GM19324 (cell line): ENCODE measurements at regions not wholly inside any gene's neighbourhood (a gene's known extent, or its start where the extent isn't known, plus 50 kb on each side); places are given as distances from the start of the nearest gene placed in this dataset.

Experiments
- ATAC-seq: cut with Tn5 transposase; IDR thresholded peaks from one replicate; pipeline ENCODE4 v1.9.1; 2021; ENCODE audit warnings: mild to moderate bottlenecking, moderate library complexity; ENCODE audit not compliant: unreplicated experiment, low FRiP score

DNA sequence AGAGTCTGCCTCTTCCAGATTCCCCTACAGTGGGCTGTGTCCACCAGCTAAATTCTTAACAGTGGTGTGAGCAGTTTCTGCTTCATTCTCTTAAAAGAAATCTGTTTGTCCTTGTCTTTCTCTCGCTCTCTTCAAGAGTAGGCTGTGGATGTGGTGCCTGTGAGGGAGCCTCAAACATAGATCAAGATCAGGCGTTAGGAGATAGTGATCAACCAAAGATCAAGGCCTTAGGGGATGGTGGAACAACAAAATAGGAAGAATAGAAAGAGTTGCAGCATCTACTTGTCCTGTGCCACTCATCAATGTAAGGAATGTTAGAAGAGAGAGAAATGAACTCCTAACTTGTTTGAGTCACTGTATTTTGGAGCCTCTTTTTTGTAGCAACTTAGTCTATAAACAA lies 144.2 kb downstream of the AASDH start:
- no peak for ATAC-seq

DNA sequence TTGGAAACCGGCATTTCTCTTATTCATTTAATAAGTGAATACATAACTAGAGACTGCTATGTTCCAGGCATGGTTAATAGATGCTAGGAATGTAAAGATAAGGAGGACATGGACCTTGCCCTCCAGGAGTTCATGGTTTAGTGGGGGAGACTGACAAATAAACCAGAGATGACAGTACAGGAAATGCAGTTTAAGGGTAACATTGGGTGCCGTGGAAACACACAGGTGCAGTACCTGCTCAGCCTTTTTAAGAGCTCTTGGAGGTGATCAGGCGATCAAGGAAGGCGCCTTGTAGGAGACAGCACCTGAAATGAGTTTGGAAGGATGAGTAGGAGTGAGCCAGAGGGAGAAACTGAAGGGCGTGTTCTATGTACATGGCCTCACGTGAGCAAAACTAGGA lies 145.8 kb downstream of the AASDH start:
- ATAC-seq = no peak

- ATAC-seq = no peak
Measured at GRCh38 chr4:56240554-56241174, 146.6 kb downstream of the AASDH start.

GRCh38 chr4:56238251-56238650 lies 149.0 kb downstream of the AASDH start:
- ATAC-seq = no peak

DNA sequence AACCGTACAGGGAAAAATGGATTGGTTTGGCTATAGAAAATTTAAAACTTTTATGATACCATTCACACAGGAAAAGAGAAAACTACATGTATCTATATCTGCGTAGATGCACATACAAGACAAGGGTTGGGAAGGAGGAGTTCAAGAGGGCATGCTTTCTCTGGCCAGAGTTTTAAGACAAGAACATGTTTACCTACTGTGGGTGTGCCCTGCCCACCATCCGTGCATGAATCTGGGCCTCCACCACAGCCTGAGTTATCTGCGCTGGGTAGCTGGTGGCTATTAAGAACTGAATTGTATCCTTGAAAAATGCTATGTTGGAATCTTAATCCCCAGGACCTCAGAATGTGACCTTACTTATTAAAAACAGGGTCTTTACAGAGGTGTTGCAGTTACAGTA lies 151.6 kb downstream of the AASDH start:
- no peak for ATAC-seq

DNA sequence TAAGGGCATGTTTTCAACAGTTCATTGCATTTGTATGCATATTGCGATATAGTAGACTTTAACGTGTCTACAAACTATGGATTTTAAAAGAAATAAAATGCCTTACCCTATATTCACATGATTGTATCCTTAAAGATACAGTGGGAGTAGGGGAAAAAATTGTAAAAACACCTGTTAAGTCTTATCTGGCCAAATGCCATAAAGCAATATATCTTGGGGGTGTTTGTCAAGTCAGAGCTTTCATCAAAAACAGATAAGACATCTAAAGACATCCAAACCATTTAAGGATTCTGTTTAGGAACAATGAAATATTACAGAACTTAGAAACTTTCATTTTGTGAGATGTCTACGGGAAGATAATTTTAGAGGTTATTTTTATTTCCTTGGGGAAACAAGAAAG lies 152.3 kb downstream of the AASDH start:
- ATAC-seq = no peak

DNA sequence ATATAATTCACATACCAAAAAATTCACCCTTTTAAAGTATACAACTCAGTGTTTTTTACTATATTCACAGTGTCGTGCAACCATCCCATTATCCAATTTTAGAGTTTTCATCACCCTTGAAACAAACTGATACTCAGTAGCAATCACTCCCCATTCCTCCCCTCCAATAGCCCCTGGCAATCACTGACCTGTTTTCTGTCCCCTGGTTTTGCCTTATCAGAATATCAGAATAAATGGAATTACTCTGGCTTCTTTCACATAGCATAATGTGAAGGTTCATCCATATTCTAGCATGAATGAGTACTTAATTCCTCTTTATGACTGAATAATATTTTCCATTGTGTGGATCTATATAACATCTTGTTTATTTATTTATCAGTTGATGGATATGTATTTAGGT lies 153.2 kb downstream of the AASDH start:
- ATAC-seq = no peak

GRCh38 chr4:56231410-56231809 lies 155.9 kb downstream of the AASDH start:
- no peak for ATAC-seq

DNA sequence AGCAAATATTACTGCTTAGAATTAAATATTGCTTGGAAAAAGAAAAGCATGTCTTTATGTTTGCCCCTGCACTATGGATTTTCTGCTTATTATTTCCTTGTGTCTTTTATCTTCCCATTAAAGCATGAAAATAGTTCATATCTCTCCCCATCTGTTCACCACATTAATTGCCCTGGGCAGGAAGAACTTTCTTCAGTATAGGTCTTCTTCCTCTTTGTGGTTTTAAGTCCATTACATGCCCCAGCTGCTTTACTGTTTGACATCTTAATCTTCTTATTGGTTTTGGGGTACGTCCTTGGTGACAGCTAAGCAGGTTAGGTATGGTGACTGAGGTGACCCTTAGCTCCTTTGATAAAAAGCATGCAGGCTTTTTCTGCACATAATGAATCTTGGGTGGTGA lies 157.3 kb downstream of the AASDH start:
- no peak for ATAC-seq

- ATAC-seq = no peak
Measured at GRCh38 chr4:56227301-56227835, 159.9 kb downstream of the AASDH start.

DNA sequence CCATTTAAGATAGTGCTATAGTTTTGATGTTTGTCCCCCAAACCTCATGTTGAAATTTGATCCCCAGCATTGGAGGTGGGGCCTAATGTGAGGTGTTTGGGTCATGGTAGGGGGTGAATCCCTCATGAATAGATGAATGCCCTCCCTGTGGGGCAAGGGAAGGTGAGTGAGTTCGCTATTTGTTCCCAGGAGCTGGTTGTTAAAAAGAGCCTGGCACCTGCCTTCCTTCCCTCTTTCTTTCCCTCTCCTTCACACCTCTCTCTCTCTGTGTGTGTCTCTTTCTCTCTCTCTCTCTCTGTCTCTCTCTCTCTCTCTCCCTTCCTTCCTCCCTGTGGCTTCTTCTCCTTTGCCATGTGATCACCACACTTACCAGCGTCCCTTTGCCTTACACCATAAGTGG lies 160.7 kb downstream of the AASDH start:
- ATAC-seq = no peak

- ATAC-seq = no peak
Measured at GRCh38 chr4:56224641-56225040, 162.7 kb downstream of the AASDH start.

- no peak for ATAC-seq
Measured at GRCh38 chr4:56222514-56222913, 164.8 kb downstream of the AASDH start.

DNA sequence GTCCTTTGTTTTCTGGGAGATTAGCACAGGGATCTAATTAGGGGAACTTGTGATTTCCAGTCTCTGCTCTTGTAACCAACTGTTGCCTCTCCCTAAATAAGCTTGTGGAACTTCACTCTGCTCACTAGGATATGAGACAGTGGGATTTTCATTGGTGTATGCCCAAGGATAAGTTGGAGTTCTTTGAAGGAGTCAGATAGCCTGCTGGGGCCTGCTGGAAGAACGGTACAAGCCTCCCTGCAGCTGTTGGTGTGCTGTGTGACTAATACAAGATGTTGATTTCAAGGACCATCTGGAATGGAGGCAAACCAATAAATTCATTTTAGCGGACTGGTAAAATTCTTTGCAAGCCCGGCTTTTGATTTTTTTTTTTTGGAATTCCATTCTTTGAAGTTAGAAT lies 167.0 kb downstream of the AASDH start:
- ATAC-seq = no peak

DNA sequence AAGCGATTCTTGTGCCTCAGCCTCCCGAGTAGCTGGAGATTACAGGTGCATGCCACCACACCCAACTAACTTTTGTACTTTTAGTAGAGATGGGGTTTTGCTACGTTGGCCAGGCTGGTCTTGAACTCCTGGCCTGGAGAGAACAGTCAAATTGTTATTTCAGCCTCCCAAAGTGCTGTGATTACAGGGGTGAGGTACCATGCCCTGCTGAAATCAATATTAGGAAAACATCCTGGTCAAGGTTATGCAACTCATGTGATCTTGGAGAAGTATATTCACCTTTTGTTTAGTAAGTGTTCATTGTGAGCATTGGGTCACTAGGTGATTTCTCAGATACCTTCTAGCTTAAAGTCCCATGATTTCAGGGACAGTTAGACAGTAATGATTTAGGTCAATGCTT lies 167.8 kb downstream of the AASDH start:
- ATAC-seq = no peak

- ATAC-seq = no peak
Measured at GRCh38 chr4:56218230-56218895, 168.9 kb downstream of the AASDH start.

DNA sequence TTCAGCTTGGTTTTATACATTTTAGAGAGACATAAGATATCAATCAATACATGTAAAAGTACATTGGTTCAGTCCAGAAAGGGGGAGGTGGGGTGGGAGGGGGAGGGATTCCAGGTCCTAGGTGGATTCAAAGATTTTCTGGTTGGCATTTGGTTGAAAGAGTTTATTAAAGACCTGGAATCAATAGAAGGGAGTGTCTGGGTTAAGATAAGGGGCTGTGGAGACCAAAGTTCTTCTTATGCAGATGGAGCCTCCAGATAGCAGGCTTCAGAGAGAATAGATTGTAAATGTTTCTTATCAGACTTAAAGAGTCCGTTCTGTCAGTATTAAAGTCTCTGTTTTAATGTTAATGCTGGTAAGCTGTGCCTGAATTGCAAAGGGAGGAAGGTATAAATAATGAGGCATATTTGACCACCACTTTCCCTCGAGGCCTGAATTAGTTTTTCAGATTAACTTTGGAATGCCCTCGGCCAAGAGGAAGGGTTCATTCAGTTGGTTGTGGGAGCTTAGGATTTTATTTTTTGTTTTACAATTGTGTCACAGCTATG lies 169.9 kb downstream of the AASDH start:
- ATAC-seq = no peak

- ATAC-seq = no peak
Measured at GRCh38 chr4:56215901-56216300, 171.4 kb downstream of the AASDH start.

DNA sequence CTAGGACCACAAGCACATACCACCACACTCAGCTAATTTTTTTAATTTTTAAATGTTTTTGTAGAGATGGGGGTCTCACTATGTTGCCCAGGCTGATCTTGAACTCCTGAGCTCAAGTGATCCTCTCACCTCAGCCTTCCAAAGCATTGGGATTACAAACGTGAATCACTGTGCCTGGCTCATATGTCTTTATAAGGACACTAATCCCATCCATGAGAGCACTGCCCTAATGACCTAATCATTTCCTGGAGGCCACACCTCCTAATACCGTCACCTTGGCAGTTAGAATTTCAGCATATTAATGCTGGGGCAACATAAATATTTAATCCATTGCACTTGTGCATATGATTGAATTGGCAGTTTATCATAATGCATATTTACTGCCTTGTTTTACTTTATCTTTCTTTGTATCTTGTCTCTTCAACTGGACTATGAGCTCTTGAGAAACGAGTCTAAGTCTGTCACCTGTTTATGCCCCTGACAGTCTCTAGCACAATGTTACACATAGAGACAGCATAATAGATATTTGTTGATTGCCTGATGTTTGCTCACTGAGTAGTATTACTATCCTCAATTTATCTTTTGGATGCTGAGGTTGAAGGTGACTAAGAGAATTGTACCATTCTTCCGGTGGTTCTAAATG lies 172.0 kb downstream of the AASDH start:
- ATAC-seq = no peak

DNA sequence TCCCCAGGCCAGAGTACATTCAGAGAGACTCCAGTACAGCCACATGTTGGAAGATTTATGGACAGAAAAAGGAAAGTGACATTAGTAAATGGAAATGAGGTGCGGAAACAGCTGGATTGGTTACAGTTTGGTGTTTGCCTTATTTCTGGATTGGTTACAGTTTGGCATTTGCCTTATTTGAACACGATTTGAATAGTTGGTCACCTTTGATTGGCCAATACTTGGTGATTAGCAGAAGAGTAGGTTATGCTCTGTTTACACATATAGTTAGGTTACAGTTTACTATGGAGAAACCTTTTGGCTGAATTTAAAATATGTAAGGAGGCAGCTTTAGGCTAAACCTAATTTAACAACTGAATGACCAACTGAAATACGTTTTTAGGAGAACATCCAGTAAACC lies 173.7 kb downstream of the AASDH start:
- no peak for ATAC-seq

GRCh38 chr4:56212774-56213173 lies 174.5 kb downstream of the AASDH start:
- no peak for ATAC-seq

DNA sequence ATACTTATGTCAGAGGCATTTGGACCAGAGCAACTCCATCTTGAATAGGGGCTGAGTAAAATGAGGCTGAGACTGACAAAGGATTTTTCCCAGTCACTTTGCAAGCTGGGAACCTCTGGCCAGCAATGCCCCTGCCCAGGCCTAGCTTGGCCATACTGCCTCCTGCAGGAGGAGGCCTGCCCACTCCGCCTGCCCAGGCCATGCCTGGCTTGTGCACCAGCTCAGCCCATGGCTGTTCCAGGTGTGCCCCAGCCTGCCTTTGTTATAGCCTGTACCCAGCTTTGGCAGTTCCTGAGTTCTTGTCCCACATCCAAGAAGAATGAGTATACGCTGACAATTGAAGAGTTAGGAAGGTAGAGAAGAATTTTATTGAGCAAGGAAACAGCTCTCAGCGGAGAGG lies 176.1 kb downstream of the AASDH start:
- ATAC-seq = no peak
